ENCODE measurements at regions not wholly inside any gene's neighbourhood (a gene's known extent, or its start where the extent isn't known, plus 50 kb on each side); places are given as distances from the start of the nearest gene placed in this dataset.

- TF ChIP-seq, protein P1, sequence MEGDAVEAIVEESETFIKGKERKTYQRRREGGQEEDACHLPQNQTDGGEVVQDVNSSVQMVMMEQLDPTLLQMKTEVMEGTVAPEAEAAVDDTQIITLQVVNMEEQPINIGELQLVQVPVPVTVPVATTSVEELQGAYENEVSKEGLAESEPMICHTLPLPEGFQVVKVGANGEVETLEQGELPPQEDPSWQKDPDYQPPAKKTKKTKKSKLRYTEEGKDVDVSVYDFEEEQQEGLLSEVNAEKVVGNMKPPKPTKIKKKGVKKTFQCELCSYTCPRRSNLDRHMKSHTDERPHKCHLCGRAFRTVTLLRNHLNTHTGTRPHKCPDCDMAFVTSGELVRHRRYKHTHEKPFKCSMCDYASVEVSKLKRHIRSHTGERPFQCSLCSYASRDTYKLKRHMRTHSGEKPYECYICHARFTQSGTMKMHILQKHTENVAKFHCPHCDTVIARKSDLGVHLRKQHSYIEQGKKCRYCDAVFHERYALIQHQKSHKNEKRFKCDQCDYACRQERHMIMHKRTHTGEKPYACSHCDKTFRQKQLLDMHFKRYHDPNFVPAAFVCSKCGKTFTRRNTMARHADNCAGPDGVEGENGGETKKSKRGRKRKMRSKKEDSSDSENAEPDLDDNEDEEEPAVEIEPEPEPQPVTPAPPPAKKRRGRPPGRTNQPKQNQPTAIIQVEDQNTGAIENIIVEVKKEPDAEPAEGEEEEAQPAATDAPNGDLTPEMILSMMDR (IDR thresholded peaks at IDR 0.05; ENCODE audit: low read depth, low read length, poor library complexity, severe bottlenecking): no peak
- no peak for TF ChIP-seq EZH2phosphoT487 (IDR thresholded peaks at IDR 0.05; ENCODE audit: borderline replicate concordance, low read length)
These were observed 195.2 kb upstream of the HS3ST5 start for GRCh38 chr6:114537977-114538376.
